ENCODE measurements at regions not wholly inside any gene's neighbourhood (a gene's known extent, or its start where the extent isn't known, plus 50 kb on each side); places are given as distances from the start of the nearest gene placed in this dataset.

DNA sequence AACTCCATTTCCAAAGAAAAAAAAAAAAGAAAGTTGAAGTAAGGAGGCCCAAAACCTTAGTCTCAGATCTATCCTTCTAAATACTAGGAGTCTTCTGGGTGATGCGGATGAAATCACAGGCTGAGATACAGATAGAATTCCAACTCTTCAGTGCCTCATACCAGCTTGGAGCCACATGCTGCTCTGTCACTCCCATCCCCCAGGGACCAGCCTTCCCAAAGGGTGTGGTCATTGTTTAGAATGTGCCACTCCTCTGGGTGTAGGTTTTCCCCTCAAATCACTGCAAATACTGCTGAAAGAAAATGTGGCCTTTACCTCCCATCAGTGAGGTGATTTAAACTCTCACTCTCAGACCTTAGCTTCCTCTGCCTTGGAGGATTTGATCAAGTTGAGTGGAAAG is 112.9 kb downstream of the CDC7 start:
- TF ChIP-seq, protein P1, sequence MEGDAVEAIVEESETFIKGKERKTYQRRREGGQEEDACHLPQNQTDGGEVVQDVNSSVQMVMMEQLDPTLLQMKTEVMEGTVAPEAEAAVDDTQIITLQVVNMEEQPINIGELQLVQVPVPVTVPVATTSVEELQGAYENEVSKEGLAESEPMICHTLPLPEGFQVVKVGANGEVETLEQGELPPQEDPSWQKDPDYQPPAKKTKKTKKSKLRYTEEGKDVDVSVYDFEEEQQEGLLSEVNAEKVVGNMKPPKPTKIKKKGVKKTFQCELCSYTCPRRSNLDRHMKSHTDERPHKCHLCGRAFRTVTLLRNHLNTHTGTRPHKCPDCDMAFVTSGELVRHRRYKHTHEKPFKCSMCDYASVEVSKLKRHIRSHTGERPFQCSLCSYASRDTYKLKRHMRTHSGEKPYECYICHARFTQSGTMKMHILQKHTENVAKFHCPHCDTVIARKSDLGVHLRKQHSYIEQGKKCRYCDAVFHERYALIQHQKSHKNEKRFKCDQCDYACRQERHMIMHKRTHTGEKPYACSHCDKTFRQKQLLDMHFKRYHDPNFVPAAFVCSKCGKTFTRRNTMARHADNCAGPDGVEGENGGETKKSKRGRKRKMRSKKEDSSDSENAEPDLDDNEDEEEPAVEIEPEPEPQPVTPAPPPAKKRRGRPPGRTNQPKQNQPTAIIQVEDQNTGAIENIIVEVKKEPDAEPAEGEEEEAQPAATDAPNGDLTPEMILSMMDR (conservative IDR thresholded peaks at IDR 0.05), result no peak
- no peak for TF ChIP-seq ZFX (IDR thresholded peaks at IDR 0.05)
